NCI-H2107 treated with DMSO at 0.1 percent for 48 hours (cell line): ENCODE measurements at regions not wholly inside any gene's neighbourhood (a gene's known extent, or its start where the extent isn't known, plus 50 kb on each side); places are given as distances from the start of the nearest gene placed in this dataset.
"Not testable (repeated sequence)": the region's sequence is repeated elsewhere in the genome, so short reads cannot be mapped to it uniquely, and the experiment has no call there.

Experiments
- DNase-seq: peaks from one replicate; lab custom pipeline; 2025; ENCODE audit not compliant: unreplicated experiment; lab: John Stamatoyannopoulos, UW

GRCh38 chr16:88145824-88146405 is 194.7 kb downstream of the BANP start:
- not testable (repeated sequence) for DNase-seq

- DNase-seq, result not testable (repeated sequence)
Observed at GRCh38 chr16:88148078-88148477, 196.8 kb downstream of the BANP start.

- DNase-seq, result not testable (repeated sequence)
Observed at GRCh38 chr16:88148682-88149081, 197.4 kb downstream of the BANP start.

GRCh38 chr16:88149158-88149603 is 197.9 kb downstream of the BANP start:
- DNase-seq, result not testable (repeated sequence)

GRCh38 chr16:88149663-88150062 is 198.4 kb downstream of the BANP start:
- DNase-seq, result not testable (repeated sequence)

- DNase-seq, result not testable (repeated sequence)
Observed at GRCh38 chr16:88150456-88151128, 199.4 kb downstream of the BANP start.

GRCh38 chr16:88151129-88151499 is 199.9 kb downstream of the BANP start:
- DNase-seq, result not testable (repeated sequence)

GRCh38 chr16:88151859-88152843 is 200.9 kb downstream of the BANP start:
- not testable (repeated sequence) for DNase-seq

GRCh38 chr16:88152879-88153278 is 201.6 kb downstream of the BANP start:
- DNase-seq, result not testable (repeated sequence)

- not testable (repeated sequence) for DNase-seq
Observed at GRCh38 chr16:88153516-88153915, 202.3 kb downstream of the BANP start.

GRCh38 chr16:88154886-88155285 is 203.7 kb downstream of the BANP start:
- not testable (repeated sequence) for DNase-seq

GRCh38 chr16:88155681-88156080 is 204.4 kb downstream of the BANP start:
- not testable (repeated sequence) for DNase-seq

GRCh38 chr16:88156640-88157283 is 205.5 kb downstream of the BANP start:
- DNase-seq, result not testable (repeated sequence)

GRCh38 chr16:88157686-88158085 is 206.5 kb downstream of the BANP start:
- DNase-seq, result not testable (repeated sequence)

GRCh38 chr16:88158256-88159045 is 207.2 kb downstream of the BANP start:
- DNase-seq, result not testable (repeated sequence)

- not testable (repeated sequence) for DNase-seq
Observed at GRCh38 chr16:88159046-88159896, 208.0 kb downstream of the BANP start.

- not testable (repeated sequence) for DNase-seq
Observed at GRCh38 chr16:88159897-88160335, 208.7 kb downstream of the BANP start.

- DNase-seq, result not testable (repeated sequence)
Observed at GRCh38 chr16:88161191-88161590, 210.0 kb downstream of the BANP start.
